Medulla oblongata (tissue), 1 donor: ENCODE measurements at regions not wholly inside any gene's neighbourhood (a gene's known extent, or its start where the extent isn't known, plus 50 kb on each side); places are given as distances from the start of the nearest gene placed in this dataset.

ENCODE experiments used
- DNase-seq: peaks from one replicate; pipeline ENCODE4 v3.0.0-alpha.2; 2015; ENCODE audit errors: extremely low spot score

DNA sequence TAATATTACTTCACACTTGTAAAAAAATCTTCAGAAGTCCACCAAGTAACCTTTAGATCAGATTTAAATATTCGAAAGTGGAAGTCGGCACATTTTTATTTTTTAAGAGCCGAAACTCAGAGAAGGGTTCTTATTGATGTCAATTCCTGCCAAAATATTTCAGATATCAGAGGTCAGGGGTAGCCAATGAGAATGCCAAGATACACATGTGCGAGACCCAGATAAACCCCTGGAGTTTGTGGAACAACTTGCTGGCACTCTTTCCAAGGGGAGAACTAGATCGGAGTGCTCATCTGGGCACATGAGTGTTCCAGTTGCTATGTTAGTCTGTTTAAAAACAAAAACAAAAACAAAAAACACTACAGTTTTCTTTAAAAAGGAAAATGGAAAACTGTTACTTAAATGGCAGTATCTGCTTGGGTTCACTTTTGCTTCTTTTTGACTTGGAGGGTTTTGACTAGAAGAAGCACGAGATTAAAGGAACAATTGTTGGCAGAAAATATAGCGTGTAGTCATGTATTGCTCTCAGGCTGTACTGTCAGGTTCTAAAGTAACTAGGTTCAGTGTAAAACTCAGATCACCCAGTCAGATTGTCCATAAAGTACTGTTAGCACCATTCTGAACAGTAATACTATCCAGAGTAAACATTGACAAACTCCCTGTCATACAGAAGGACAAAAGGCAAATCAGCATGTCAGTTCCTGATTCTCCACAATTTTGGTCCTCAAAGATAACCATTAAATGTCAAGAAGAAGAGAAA is 188.0 kb upstream of the PACRGL start:
- no peak for DNase-seq

DNA sequence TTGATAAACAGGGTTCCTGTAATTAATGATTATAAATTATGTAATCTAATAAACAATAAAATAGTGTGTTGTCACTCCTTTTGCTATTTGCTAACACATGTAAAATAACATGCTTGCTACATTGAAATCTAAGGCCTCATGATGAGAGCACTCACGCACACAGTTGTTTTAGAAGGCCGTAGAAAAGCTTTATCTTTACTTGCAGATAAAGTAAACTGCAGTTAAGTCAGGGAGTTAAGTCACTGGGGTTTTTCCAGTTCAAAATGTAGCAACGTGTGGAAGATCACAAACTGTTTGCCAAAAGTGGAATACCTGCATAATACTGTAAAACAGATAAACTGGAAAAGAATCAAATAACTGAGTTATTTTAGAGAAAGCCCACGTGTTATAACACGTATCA is 187.3 kb upstream of the PACRGL start:
- no peak for DNase-seq

DNA sequence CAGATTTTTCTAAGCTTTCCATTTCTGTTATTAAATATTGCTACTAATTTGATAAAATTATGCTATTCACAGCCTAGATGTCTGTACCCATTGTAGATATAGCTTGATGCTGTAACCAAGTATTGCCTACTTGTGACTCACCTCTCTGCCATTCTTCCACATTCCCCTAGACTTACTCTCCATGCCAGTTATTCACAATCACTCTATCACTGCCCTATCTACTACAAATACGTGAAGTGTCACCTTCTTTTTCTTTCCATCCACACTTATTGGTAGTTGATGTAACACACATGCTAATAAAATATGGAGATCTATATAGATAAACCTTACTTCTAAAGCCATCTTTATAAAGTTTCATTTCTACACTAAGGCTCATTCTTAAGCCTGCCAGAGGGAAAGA is 179.4 kb upstream of the PACRGL start:
- no peak for DNase-seq

DNA sequence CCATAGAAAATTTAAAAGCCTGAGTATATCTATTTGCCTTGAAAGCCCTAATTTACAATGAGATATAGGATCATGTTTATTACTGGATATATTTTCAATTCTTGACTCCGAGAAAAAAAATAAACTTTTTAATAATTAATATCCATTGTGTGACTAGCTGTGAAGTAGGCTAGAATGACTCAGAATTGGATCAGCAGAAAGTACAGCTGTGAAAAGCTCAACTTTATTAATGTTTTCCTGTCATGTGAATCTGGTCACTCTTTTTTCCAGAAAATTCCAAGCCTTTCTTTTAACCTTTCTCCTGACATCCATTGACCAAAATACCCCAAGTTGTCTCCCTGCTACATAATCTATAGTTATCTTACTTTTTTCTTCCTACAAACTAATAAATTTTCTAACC is 171.8 kb upstream of the PACRGL start:
- no peak for DNase-seq

DNA sequence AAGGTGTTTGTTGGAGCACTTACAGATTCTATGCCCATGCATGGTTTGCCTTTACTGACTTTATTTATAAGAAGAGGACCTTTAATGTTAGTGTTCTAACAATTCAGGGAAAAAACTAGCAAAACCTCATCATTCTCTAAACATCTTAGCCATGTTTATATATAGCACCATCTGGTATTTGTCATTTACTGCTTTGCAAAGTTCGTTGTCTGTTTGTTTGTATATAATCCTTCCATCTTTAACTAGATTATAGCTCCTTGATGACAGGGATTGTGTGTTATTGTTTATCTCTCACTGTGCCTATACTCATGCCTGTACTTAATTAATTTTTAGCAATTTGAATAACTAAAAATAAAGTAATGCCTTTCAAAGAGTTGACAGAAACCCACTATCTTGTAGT is 170.6 kb upstream of the PACRGL start:
- DNase-seq: no peak

DNA sequence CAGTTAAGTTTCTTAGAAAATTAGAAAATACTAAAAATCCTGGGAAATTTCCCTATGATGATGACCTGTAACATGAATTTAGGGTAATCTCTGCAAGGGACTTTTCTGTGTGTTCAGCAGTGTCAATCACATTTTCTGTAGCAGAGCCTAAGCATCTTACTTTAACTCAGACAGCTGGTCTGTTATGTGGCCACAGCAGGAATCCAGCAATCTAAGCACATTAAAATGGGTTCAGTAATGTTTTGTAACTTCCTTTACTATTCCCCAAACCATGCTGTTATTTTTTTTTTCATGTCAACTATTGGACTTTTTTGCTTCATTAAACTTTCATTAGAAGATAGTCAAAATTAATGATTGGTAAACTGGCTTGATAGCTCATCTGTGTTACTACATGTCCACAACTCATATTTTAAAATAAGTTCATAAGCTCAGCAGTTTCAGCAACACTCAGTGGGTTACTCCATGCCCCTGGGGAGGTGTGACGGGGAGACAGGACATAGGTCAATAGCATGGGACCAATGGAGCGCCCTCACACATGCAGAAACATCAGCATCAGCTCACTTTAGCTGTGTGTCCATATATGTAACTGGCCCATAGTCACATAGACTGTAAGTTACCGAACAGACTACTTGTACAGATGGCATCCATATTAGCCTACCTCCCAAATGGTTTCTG is 168.0 kb upstream of the PACRGL start:
- no peak for DNase-seq

DNA sequence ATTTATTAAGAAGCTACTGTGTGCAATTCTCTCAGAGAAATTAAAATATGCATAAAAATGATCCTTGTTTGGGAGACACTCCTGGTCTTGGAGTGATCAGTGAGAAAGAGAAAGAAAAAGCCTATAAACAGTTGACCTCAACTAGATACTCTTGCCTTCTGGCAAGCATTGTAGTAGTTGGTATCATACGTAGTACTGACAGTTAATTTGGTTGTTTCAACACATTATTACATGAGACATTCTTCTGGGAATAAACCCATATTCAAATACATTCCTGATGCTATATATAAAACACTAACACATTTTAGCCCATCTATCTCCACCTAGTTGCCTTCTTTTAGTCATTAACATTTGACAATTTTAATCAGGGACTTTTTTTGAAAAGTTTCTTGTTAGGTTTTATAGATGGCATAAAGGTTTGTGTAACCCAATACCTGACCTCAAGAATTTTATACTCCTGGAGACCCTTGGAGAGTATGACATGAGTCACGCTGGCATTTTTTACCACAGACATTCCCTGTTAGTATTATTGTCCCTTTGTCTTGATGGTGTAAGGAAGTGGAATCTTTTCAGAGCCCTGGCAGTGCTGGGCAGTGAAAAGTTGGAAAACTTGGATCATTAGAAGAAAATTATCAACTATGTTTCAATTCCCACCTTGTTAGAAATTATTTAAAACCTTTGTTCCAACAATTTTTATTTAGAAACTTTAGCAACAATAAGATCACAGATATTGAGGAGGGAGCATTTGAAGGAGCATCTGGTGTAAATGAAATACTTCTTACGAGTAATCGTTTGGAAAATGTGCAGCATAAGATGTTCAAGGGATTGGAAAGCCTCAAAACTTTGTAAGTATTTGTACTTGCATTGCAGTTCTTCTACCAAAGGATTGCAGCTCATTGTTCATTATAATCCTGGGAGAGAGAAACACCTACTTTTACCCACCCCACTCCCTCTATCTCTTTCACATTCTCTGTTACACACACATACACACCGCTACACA is 167.1 kb upstream of the PACRGL start:
- no peak for DNase-seq

DNA sequence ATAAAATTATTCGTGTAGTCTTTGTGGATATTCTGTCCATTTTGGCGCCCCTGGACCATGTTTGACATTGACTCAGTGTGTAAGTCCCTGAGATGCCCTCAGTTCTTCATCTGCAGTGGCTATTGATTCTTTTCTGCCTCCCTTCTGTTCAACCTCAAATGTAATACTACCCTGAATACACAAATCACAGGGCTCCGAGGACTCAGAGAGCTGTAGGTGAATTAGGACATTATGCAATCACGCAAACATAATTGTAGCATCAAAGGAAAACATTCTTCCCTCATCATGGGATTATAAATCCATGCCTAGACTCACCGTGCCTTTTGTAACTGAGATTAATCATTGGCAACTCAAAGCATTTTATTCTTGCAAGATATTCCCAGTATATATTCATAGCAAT is 161.4 kb upstream of the PACRGL start:
- no peak for DNase-seq

DNA sequence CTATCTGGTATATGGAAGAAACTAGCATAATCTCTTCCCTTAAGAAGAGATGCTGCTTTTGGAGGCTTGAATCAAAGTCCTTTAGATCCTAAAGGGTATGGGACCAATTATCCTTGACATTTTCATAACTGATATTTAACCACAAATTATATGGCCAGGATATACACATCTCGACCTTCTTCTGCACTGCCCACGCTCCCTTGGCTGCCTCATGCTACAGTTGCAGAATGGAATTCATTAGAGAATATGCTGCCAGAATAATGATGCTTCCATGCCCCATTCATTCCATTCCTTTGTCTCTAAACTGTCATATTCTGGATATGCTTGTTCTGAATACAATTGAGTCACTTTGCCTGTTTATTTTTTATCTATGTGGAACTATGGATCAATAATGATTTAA is 157.1 kb upstream of the PACRGL start:
- no peak for DNase-seq

DNA sequence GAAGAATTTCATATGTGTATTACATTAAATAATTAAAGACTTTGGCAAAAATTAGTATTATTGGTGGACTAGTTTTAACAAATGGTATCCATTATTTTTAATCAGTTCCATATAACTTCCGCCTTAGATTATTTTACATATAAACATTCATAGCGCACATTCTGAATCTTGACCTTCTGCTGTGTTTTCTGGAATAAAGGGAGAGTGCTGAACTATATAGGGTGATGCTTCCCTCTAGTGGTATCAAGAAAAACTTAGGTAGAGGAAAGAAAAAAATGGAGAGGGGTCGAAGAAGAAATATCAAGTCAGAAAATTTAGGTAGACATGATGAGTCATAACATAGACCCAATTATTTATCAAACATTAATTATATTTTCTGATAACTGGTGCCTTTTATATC is 155.6 kb upstream of the PACRGL start:
- DNase-seq: peak; percentile 63

DNA sequence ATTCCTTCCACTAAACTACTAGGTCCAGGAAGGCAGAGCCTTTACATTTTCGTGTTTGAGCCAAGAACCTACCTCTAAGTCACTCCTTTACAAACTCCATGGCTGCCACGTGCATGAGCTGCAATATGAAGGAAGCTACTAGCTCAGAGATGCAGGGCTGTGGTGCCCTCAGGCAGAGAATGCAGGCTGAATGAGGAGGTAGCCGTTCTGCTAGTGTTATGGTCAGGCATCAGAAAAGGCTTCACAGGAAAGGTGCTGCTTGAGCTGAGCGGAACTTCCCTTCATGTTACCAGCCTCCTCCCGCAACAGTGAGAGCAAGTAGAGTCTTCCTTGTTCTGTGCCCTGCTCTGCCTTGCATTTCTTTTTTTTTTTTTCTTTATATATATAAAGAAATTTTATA is 148.3 kb upstream of the PACRGL start:
- DNase-seq: no peak

DNA sequence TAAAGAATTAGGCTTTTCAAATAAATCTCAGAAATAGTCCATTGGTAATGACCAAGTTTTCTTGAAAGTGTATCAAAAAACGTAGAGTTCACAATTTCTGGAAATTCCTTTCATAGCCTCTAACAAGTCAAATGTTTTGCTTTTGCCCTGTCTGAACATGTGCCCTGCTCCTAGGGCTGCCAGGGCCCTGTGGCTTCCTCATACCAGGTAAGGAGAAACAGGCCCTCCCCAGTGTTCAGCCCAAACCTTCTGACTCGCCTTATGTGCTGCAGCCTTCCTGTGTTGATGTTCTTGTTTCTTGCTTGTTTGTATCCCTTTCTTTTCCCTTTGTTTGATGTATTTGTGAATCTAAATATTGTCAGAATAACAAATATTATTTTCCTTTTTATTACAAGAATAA is 146.1 kb upstream of the PACRGL start:
- no peak for DNase-seq

DNA sequence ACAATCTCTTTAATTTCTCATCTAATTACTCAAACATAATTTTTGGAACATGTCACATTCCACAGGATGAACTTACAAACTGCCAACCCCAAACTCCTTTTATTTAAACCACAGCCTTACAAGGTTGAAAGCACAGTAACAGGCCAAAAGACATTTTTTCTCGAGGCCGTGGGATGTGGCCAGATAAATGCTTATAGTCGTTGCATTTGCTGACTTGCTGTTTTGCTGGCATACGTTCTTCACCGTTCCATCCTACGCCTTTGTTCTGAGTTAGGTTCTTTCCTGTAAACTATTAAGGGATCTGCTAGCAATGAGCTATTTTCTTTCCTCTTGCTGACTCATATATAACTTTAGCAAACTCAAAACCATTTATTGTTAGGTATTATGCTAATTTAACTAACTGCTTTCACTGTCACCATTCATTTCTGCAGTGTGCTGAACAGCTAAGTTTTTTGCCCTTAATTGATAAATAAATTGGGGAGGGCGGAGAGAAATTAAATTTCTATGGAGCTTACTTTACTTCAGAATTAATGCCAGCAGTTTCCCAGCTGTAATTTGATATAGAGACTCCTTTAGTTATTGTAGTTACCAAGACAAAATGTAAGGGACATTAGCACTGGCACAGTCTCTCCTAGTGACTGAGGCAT is 135.1 kb upstream of the PACRGL start:
- DNase-seq: no peak

DNA sequence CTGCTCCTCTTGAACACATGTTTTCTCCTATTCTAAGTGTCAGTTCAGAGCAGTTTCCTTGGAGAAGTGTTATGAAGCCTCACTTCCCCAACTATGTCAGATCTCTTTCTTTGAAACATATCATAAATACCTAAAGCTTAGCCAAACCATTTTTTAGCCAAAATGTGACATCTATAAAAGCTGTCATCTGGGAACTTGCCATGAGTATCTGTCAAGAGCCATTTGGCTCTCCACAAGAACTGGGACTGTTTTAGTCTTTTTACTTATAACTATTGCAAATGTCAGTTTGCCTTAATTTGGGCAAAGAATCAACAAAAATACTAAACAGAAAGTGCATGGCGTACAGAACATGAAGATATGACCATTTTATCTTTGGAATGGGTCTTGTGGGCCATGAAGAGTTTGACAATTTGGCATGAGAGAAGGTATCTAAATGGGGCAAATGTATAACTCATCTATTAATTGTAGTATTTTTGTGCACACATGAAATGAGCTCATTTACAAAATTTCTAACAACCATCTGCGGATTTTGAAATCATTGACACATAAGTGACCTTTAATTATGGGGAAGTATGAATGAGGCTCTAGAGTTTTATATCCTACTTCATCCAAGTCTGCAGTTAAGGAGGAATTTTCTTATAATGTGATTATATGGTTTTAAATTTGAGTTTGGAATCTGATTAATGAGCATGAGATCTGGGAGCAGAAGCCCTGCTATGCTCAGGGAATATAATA is 129.1 kb upstream of the PACRGL start:
- no peak for DNase-seq

DNA sequence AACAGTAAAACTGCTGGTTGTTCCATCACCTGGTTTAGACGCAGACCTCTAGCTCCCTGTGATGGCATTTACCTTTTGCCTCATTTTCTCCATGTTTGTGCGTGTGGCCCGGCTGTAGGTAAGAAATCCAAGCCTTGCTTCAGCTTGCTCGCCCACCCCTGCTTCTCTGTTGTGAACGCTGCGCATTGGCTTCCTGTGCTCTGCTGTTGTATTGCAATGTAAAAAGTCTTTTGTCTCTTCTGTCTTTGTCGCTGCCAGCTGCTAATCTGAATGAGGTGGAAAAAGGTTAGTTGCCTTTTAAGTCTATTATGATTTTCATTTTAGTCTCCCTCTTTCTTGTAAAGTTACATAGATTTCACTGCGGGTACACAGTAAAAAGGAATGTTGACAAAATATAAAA is 127.3 kb upstream of the PACRGL start:
- DNase-seq: no peak

DNA sequence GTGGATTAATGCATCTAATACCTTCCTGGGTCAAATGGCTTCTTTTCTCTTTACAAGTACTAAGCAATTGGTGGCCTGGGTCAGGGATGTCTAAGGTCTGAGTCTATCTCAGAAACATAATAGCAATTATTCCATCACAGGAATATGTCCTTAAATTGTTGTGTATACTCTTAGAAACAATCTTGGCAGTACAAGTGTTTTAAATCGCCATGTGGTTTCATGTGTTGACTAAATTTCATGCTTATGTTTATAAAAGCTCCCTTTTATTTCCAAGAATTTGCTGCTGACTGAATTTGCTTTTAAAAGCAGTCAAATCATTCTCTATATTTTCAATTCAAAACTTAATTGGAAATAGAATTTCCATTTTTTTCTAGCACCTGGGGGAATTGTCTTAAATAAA is 125.3 kb upstream of the PACRGL start:
- no peak for DNase-seq

DNA sequence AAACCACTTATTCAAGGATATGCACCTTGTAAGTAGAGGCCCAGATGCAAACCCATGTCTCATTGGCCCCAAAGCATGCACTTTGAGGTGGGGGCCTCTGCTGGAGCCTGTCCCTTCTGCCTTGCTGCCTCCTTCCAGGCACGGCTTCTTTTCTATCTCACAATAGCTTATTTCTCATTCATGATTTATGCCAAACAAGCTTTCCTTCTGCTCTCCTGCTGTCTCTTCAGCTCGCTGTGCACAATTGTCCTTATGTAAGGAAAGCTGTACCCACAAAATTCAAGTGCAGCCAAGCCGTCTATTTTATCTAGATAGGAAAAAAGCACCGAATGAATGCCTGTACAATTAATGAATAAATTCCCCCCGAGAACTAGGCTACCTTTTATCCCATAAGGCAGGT is 124.8 kb upstream of the PACRGL start:
- no peak for DNase-seq

DNA sequence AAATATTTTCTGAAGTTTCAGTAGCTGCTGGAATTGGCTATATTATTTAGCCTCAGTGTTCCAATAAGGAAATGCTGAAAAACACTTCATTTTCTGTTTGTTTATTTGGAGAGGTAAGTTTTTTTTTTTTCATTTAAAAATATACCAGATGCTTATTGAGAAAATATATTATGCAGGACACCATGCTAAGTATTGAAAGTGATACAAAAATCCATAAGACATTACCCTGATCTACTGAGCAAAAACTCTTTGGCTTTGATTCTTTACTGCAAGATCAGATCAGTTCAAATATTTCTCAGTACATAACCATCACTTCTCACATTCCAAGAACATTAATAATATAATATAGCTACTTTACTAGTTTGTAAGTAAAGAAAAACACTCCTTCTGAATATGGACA is 123.4 kb upstream of the PACRGL start:
- no peak for DNase-seq

DNA sequence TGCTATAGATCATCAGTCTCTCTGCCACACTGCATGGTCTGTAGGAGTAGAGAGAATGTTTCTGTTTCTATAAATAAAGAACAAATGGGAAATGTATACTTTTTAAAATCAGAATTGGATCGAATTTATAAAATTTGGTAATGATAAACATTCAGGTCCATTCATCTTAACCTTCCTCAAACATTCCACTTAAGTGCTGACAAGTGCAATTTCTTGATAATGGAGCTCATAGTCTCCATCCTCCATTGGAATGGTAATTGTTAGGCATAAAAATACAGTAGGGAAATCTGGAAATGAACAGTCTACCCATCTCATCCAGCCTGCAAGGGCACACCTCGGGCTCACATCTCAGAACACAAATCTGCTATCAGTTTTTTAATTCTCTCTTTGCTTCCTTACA is 122.6 kb upstream of the PACRGL start:
- no peak for DNase-seq

DNA sequence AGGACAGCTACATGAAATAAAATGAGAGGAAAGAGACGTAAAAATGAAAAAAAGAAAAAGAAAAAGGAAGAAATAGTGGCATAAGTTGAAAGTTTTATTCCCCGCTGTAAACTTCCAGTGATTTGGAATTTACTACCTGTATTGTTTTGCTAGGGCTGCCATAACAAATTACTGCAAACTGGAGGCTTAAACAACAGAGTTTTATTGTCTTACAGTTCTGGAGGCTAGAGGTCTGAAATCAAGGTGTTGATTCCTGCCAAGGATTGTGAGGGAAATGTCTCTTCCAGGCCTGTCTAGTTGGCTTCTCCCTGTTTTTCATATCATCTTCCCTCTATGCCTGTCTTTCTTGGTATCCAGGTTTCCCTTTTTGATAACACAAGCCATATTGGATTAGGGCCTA is 119.4 kb upstream of the PACRGL start:
- no peak for DNase-seq

DNA sequence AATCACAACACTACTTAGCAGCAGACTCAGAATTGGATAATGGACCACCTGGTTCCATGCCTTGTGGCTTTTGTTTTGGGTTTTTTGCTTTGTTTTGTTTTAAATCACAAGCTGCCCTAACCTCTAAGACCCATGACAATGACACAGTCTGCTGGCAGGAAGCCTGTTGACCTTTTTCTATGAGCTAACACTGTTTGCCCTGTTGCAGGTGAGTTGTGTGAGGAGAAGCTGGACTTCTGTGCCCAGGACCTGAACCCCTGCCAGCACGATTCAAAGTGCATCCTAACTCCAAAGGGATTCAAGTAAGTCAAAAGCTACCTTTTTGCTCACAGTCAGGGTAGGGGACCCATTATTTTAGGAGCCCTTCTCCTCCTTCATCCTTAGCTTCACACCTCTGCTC is 110.8 kb upstream of the PACRGL start:
- DNase-seq: no peak
